ENCODE measurements at regions not wholly inside any gene's neighbourhood (a gene's known extent, or its start where the extent isn't known, plus 50 kb on each side); places are given as distances from the start of the nearest gene placed in this dataset.

- TF ChIP-seq, protein P1, sequence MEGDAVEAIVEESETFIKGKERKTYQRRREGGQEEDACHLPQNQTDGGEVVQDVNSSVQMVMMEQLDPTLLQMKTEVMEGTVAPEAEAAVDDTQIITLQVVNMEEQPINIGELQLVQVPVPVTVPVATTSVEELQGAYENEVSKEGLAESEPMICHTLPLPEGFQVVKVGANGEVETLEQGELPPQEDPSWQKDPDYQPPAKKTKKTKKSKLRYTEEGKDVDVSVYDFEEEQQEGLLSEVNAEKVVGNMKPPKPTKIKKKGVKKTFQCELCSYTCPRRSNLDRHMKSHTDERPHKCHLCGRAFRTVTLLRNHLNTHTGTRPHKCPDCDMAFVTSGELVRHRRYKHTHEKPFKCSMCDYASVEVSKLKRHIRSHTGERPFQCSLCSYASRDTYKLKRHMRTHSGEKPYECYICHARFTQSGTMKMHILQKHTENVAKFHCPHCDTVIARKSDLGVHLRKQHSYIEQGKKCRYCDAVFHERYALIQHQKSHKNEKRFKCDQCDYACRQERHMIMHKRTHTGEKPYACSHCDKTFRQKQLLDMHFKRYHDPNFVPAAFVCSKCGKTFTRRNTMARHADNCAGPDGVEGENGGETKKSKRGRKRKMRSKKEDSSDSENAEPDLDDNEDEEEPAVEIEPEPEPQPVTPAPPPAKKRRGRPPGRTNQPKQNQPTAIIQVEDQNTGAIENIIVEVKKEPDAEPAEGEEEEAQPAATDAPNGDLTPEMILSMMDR (IDR thresholded peaks at IDR 0.05) = no peak
- TF ChIP-seq POLR2AphosphoS5 (IDR thresholded peaks at IDR 0.05) = no peak
Measured at GRCh38 chr3:106332129-106332528, 463.3 kb upstream of the CBLB start.

All from upper lobe of left lung (tissue), 4 donors.